NT2/D1 (cell line): ENCODE measurements at regions not wholly inside any gene's neighbourhood (a gene's known extent, or its start where the extent isn't known, plus 50 kb on each side); places are given as distances from the start of the nearest gene placed in this dataset.

ENCODE experiments used
- DNase-seq: peaks from one replicate; pipeline ENCODE4 v3.0.0-alpha.2; 2011; ENCODE audit warnings: low read depth, low spot score
- H3K27me3 ChIP-seq: 2 replicates; pipeline ENCODE4 v1.6.0; 2011; ENCODE audit warnings: mild to moderate bottlenecking; ENCODE audit not compliant: insufficient read length, insufficient read depth
- H3K36me3 ChIP-seq: 2 replicates; pipeline ENCODE4 v1.6.1; 2011; ENCODE audit warnings: mild to moderate bottlenecking, low read length, mixed read lengths; ENCODE audit not compliant: insufficient read depth, insufficient read length
- H3K4me1 ChIP-seq: 2 replicates; pipeline ENCODE4 v1.5.1; 2011; ENCODE audit not compliant: insufficient read depth, insufficient read length
- H3K4me3 ChIP-seq: 2 replicates; pipeline ENCODE4 v1.5.1; 2011; ENCODE audit warnings: low read depth; ENCODE audit not compliant: insufficient read length
- H3K9ac ChIP-seq: 2 replicates; pipeline ENCODE4 v1.6.0; 2011; ENCODE audit warnings: low read depth; ENCODE audit not compliant: insufficient read length
- H3K9me3 ChIP-seq: 2 replicates; pipeline ENCODE4 v1.5.1; 2011; ENCODE audit warnings: mild to moderate bottlenecking, low read length; ENCODE audit not compliant: insufficient read depth
- SUZ12 ChIP-seq: IDR thresholded peaks from 2 replicates; pipeline ENCODE4 v1.6.1; 2011; ENCODE audit not compliant: insufficient read length, insufficient read depth; ENCODE audit errors: extremely low read depth
- YY1 ChIP-seq: IDR thresholded peaks from 2 replicates; pipeline ENCODE4 v1.6.1; 2011; ENCODE audit not compliant: insufficient read length, insufficient read depth
- ZNF274 ChIP-seq: IDR thresholded peaks from 2 replicates; pipeline ENCODE4 v1.6.1; 2011; ENCODE audit warnings: mild to moderate bottlenecking, low read depth, low read length

GRCh38 chr3:63026722-63027121 lies 151.5 kb upstream of the CADPS start:
- no peak for DNase-seq
- no peak overlapping the region for H3K4me3 ChIP-seq
- no peaks in the 10 kb centered on the region for H3K27me3 ChIP-seq

GRCh38 chr3:63029326-63029725 lies 154.1 kb upstream of the CADPS start:
- Histone ChIP-seq H3K27me3 (no peaks in the 10 kb centered on the region), H3K4me3 (no peak overlapping the region), H3K9ac (no peak overlapping the region), H3K9me3 (peaks cover 12% of the 10 kb centered on the region; the same call in 1 of the 2 replicates), H3K4me1 (no peaks in the 10 kb centered on the region), H3K36me3 (no peaks in the 10 kb centered on the region)
- no peak for DNase-seq
- TF ChIP-seq SUZ12 (no peak), ZNF274 (no peak), YY1 (no peak)

More at GRCh38 chr3:63026722-63027121, 151.5 kb upstream of the CADPS start:
- H3K36me3 ChIP-seq, result no peaks in the 10 kb centered on the region
- no peak for TF ChIP-seq SUZ12
- no peak for TF ChIP-seq ZNF274
- no peak for TF ChIP-seq YY1
- H3K4me1 ChIP-seq, result no peaks in the 10 kb centered on the region
- H3K9me3 ChIP-seq, result peaks cover 12% of the 10 kb centered on the region; the same call in 1 of the 2 replicates
- no peak overlapping the region for H3K9ac ChIP-seq

- no peak for TF ChIP-seq YY1
- no peak for TF ChIP-seq ZNF274
- no peak for TF ChIP-seq SUZ12
- no peak for DNase-seq
Observed at GRCh38 chr3:63029921-63030320, 154.7 kb upstream of the CADPS start.

GRCh38 chr3:63030666-63031065 lies 155.4 kb upstream of the CADPS start:
- TF ChIP-seq ZNF274 (no peak), YY1 (no peak), SUZ12 (no peak)
- no peak overlapping the region for H3K4me3 ChIP-seq
- H3K9ac ChIP-seq, result no peak overlapping the region
- peaks cover 12% of the 10 kb centered on the region; the same call in 1 of the 2 replicates for H3K9me3 ChIP-seq
- no peaks in the 10 kb centered on the region for H3K4me1 ChIP-seq
- no peaks in the 10 kb centered on the region for H3K36me3 ChIP-seq
- DNase-seq, result no peak
- H3K27me3 ChIP-seq, result no peaks in the 10 kb centered on the region

More at GRCh38 chr3:63029921-63030320, 154.7 kb upstream of the CADPS start:
- H3K27me3 ChIP-seq, result no peaks in the 10 kb centered on the region
- no peaks in the 10 kb centered on the region for H3K4me1 ChIP-seq
- no peak overlapping the region for H3K9ac ChIP-seq
- peaks cover 12% of the 10 kb centered on the region; the same call in 1 of the 2 replicates for H3K9me3 ChIP-seq
- no peaks in the 10 kb centered on the region for H3K36me3 ChIP-seq
- no peak overlapping the region for H3K4me3 ChIP-seq

- DNase-seq, result no peak
- no peak overlapping the region for H3K9ac ChIP-seq
- no peaks in the 10 kb centered on the region for H3K4me1 ChIP-seq
- no peak overlapping the region for H3K4me3 ChIP-seq
- H3K9me3 ChIP-seq, result no peaks in the 10 kb centered on the region
- no peaks in the 10 kb centered on the region for H3K27me3 ChIP-seq
- H3K36me3 ChIP-seq, result no peaks in the 10 kb centered on the region
- no peak for TF ChIP-seq ZNF274
- TF ChIP-seq SUZ12, result no peak
- no peak for TF ChIP-seq YY1
Observed at GRCh38 chr3:63032881-63033280, 157.7 kb upstream of the CADPS start.

GRCh38 chr3:63034101-63034500 lies 158.9 kb upstream of the CADPS start:
- Histone ChIP-seq H3K36me3 (no peaks in the 10 kb centered on the region), H3K9ac (no peak overlapping the region), H3K27me3 (no peaks in the 10 kb centered on the region), H3K9me3 (no peaks in the 10 kb centered on the region), H3K4me1 (no peaks in the 10 kb centered on the region), H3K4me3 (no peak overlapping the region)
- DNase-seq, result no peak
- TF ChIP-seq ZNF274 (no peak), SUZ12 (no peak), YY1 (no peak)

- TF ChIP-seq SUZ12 (no peak), ZNF274 (no peak)
- H3K9me3 ChIP-seq, result no peaks in the 10 kb centered on the region
- no peaks in the 10 kb centered on the region for H3K4me1 ChIP-seq
- H3K27me3 ChIP-seq, result no peaks in the 10 kb centered on the region
- H3K36me3 ChIP-seq, result no peaks in the 10 kb centered on the region
- H3K9ac ChIP-seq, result no peak overlapping the region
- no peak overlapping the region for H3K4me3 ChIP-seq
- no peak for DNase-seq
Observed at GRCh38 chr3:63037116-63037515, 161.9 kb upstream of the CADPS start.

- H3K4me3 ChIP-seq, result no peak overlapping the region
- peaks cover 4% of the 10 kb centered on the region; the same call in 1 of the 2 replicates for H3K9me3 ChIP-seq
- no peak overlapping the region for H3K9ac ChIP-seq
- no peaks in the 10 kb centered on the region for H3K36me3 ChIP-seq
- no peak for TF ChIP-seq ZNF274
- no peak for TF ChIP-seq SUZ12
- TF ChIP-seq YY1, result no peak
- H3K4me1 ChIP-seq, result no peaks in the 10 kb centered on the region
- DNase-seq, result no peak
- no peaks in the 10 kb centered on the region for H3K27me3 ChIP-seq
Observed at GRCh38 chr3:63042833-63043232, 167.6 kb upstream of the CADPS start.
